ENCODE measurements at regions not wholly inside any gene's neighbourhood (a gene's known extent, or its start where the extent isn't known, plus 50 kb on each side); places are given as distances from the start of the nearest gene placed in this dataset.

- Mint-ChIP-seq H3K4me1 (ENCODE audit: low read depth) (no peaks in the 10 kb centered on the region), H3K9me3 (no peaks in the 10 kb centered on the region), H3K36me3 (ENCODE audit: low read depth) (no peaks in the 10 kb centered on the region), H3K27me3 (no peaks in the 10 kb centered on the region), H3K4me3 (no peak overlapping the region), H3K27ac (no peak overlapping the region)
- intact Hi-C loops (cut with micrococcal nuclease): no loop called here
- ChIA-PET CTCF (no interaction called here), POLR2A (no interaction called here)
- DNase-seq: peak; percentile 14
- peak; percentile 8 for TF ChIP-seq CTCF (IDR thresholded peaks at IDR 0.05)
- ATAC-seq: no peak
Measured at GRCh38 chr7:47100817-47101435, 481.0 kb downstream of the TNS3 start.

- H3K27me3 Mint-ChIP-seq: no peaks in the 10 kb centered on the region
- DNase-seq: no peak
- H3K9me3 Mint-ChIP-seq: no peaks in the 10 kb centered on the region
- intact Hi-C loops (cut with micrococcal nuclease): no loop called here
- H3K4me3 Mint-ChIP-seq: no peak overlapping the region
- CTCF ChIA-PET: no interaction called here
- POLR2A ChIA-PET: no interaction called here
- H3K4me1 Mint-ChIP-seq (ENCODE audit: low read depth): no peaks in the 10 kb centered on the region
- no peak overlapping the region for H3K27ac Mint-ChIP-seq
- TF ChIP-seq CTCF (IDR thresholded peaks at IDR 0.05): no peak
- no peak for ATAC-seq
- no peaks in the 10 kb centered on the region for H3K36me3 Mint-ChIP-seq (ENCODE audit: low read depth)
Measured at GRCh38 chr7:47100148-47100816, 481.6 kb downstream of the TNS3 start.

GRCh38 chr7:47097431-47097830, 484.5 kb downstream of the TNS3 start:
- CTCF ChIA-PET: no interaction called here
- no peaks in the 10 kb centered on the region for H3K36me3 Mint-ChIP-seq (ENCODE audit: low read depth)
- peaks cover 2% of the 10 kb centered on the region for H3K27me3 Mint-ChIP-seq
- no peaks in the 10 kb centered on the region for H3K4me1 Mint-ChIP-seq (ENCODE audit: low read depth)
- H3K27ac Mint-ChIP-seq: no peak overlapping the region
- DNase-seq (no peak), ATAC-seq (no peak)
- TF ChIP-seq CTCF (IDR thresholded peaks at IDR 0.05): no peak
- H3K4me3 Mint-ChIP-seq: no peak overlapping the region
- intact Hi-C loops (cut with micrococcal nuclease): no loop called here
- POLR2A ChIA-PET: no interaction called here
- no peaks in the 10 kb centered on the region for H3K9me3 Mint-ChIP-seq

- Mint-ChIP-seq H3K9me3 (no peaks in the 10 kb centered on the region), H3K27ac (no peak overlapping the region), H3K36me3 (ENCODE audit: low read depth) (no peaks in the 10 kb centered on the region), H3K27me3 (peaks cover 2% of the 10 kb centered on the region), H3K4me3 (no peak overlapping the region), H3K4me1 (ENCODE audit: low read depth) (no peaks in the 10 kb centered on the region)
- intact Hi-C loops (cut with micrococcal nuclease): no loop called here
- TF ChIP-seq CTCF (IDR thresholded peaks at IDR 0.05): no peak
- ChIA-PET POLR2A (no interaction called here), CTCF (no interaction called here)
- no peak for ATAC-seq
- no peak for DNase-seq
Measured at GRCh38 chr7:47095946-47096345, 486.0 kb downstream of the TNS3 start.

GRCh38 chr7:47094462-47094861, 487.4 kb downstream of the TNS3 start:
- DNase-seq (no peak), ATAC-seq (no peak)
- ChIA-PET POLR2A (no interaction called here), CTCF (no interaction called here)
- intact Hi-C loops (cut with micrococcal nuclease): no loop called here
- H3K9me3 Mint-ChIP-seq: no peaks in the 10 kb centered on the region
- H3K4me3 Mint-ChIP-seq: no peak overlapping the region
- no peaks in the 10 kb centered on the region for H3K4me1 Mint-ChIP-seq (ENCODE audit: low read depth)
- peaks cover 2% of the 10 kb centered on the region for H3K27me3 Mint-ChIP-seq
- no peaks in the 10 kb centered on the region for H3K36me3 Mint-ChIP-seq (ENCODE audit: low read depth)
- TF ChIP-seq CTCF (IDR thresholded peaks at IDR 0.05): no peak
- H3K27ac Mint-ChIP-seq: no peak overlapping the region
